GM19438 (cell line): ENCODE measurements at regions not wholly inside any gene's neighbourhood (a gene's known extent, or its start where the extent isn't known, plus 50 kb on each side); places are given as distances from the start of the nearest gene placed in this dataset.

Experiments
- ATAC-seq: cut with Tn5 transposase; IDR thresholded peaks from one replicate; pipeline ENCODE4 v1.9.1; 2021; ENCODE audit warnings: low read depth; ENCODE audit not compliant: unreplicated experiment

- no peak for ATAC-seq
These were observed 204.5 kb downstream of the SNX18 start for GRCh38 chr5:54721951-54722654.

- no peak for ATAC-seq
These were observed 203.6 kb downstream of the SNX18 start for GRCh38 chr5:54721116-54721515.

- ATAC-seq = no peak
These were observed 202.8 kb downstream of the SNX18 start for GRCh38 chr5:54720341-54720740.

- no peak for ATAC-seq
These were observed 202.1 kb downstream of the SNX18 start for GRCh38 chr5:54719384-54720283.

- no peak for ATAC-seq
These were observed 201.1 kb downstream of the SNX18 start for GRCh38 chr5:54718656-54719055.

- ATAC-seq = no peak
These were observed 200.3 kb downstream of the SNX18 start for GRCh38 chr5:54717870-54718269.

- ATAC-seq = no peak
These were observed 199.9 kb downstream of the SNX18 start for GRCh38 chr5:54717459-54717858.

- no peak for ATAC-seq
These were observed 196.5 kb downstream of the SNX18 start for GRCh38 chr5:54713923-54714581.

- no peak for ATAC-seq
These were observed 191.5 kb downstream of the SNX18 start for GRCh38 chr5:54709096-54709495.

- ATAC-seq = no peak
These were observed 190.3 kb downstream of the SNX18 start for GRCh38 chr5:54707841-54708240.

- no peak for ATAC-seq
These were observed 188.6 kb downstream of the SNX18 start for GRCh38 chr5:54705994-54706653.

GRCh38 chr5:54704825-54705224 is 187.3 kb downstream of the SNX18 start:
- ATAC-seq = no peak

GRCh38 chr5:54704333-54704732 is 186.8 kb downstream of the SNX18 start:
- ATAC-seq = no peak

- no peak for ATAC-seq
These were observed 186.2 kb downstream of the SNX18 start for GRCh38 chr5:54703565-54704255.

GRCh38 chr5:54703133-54703532 is 185.6 kb downstream of the SNX18 start:
- ATAC-seq = no peak

- no peak for ATAC-seq
These were observed 184.9 kb downstream of the SNX18 start for GRCh38 chr5:54702470-54702869.

GRCh38 chr5:54700986-54701578 is 183.5 kb downstream of the SNX18 start:
- no peak for ATAC-seq

GRCh38 chr5:54696931-54697330 is 179.4 kb downstream of the SNX18 start:
- ATAC-seq = no peak

- no peak for ATAC-seq
These were observed 178.8 kb downstream of the SNX18 start for GRCh38 chr5:54696346-54696745.
